ENCODE measurements at regions not wholly inside any gene's neighbourhood (a gene's known extent, or its start where the extent isn't known, plus 50 kb on each side); places are given as distances from the start of the nearest gene placed in this dataset.

DNA sequence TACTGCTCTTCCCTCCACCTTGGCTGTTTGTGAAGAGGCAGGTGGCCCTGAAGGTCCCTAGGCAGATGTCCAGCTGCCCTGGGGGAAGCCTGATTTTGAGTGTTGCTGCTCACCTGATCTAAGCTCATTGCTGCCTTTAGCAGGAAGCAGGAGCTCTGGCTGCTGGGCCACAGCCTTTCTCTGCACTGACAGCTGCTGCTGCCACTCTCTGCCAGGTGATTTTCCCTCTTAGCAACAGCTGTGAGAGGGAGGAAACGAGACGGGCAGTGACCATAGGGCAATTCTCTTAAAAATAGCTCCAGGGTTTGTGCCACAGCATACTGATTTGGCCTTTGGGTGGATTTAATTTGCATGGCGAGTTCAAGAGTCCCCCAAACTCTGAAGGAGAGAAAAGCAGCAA is 415.8 kb upstream of the SEMA6D start:
- TF ChIP-seq, protein P1, sequence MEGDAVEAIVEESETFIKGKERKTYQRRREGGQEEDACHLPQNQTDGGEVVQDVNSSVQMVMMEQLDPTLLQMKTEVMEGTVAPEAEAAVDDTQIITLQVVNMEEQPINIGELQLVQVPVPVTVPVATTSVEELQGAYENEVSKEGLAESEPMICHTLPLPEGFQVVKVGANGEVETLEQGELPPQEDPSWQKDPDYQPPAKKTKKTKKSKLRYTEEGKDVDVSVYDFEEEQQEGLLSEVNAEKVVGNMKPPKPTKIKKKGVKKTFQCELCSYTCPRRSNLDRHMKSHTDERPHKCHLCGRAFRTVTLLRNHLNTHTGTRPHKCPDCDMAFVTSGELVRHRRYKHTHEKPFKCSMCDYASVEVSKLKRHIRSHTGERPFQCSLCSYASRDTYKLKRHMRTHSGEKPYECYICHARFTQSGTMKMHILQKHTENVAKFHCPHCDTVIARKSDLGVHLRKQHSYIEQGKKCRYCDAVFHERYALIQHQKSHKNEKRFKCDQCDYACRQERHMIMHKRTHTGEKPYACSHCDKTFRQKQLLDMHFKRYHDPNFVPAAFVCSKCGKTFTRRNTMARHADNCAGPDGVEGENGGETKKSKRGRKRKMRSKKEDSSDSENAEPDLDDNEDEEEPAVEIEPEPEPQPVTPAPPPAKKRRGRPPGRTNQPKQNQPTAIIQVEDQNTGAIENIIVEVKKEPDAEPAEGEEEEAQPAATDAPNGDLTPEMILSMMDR (IDR thresholded peaks at IDR 0.05; ENCODE audit: insufficient read depth, low read length, poor library complexity, severe bottlenecking): no peak
- no peak for TF ChIP-seq EZH2phosphoT487 (conservative IDR thresholded peaks at IDR 0.05; ENCODE audit: low read length)

Data from SU-DHL-6 (cell line).